ENCODE measurements at regions not wholly inside any gene's neighbourhood (a gene's known extent, or its start where the extent isn't known, plus 50 kb on each side); places are given as distances from the start of the nearest gene placed in this dataset.

DNA sequence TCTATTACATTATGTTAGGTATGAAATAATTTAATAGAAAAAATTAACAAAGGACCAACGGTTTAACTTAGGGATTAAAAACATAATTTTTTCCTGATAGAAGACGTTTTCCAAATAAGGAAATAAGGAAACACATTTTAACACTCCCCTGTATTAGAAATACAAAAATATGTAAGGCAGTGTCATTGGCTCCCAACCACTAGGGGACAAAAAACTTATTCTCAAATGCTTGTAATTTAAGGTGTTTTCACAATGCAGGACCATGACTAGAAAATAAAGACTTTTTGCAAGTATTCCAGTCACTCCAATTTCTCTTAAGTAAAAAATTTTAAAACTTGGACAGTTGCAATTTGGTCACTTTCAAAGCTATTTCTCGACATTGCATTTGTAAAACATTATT is 98.8 kb upstream of the ODAD2 start:
- TF ChIP-seq, protein P1, sequence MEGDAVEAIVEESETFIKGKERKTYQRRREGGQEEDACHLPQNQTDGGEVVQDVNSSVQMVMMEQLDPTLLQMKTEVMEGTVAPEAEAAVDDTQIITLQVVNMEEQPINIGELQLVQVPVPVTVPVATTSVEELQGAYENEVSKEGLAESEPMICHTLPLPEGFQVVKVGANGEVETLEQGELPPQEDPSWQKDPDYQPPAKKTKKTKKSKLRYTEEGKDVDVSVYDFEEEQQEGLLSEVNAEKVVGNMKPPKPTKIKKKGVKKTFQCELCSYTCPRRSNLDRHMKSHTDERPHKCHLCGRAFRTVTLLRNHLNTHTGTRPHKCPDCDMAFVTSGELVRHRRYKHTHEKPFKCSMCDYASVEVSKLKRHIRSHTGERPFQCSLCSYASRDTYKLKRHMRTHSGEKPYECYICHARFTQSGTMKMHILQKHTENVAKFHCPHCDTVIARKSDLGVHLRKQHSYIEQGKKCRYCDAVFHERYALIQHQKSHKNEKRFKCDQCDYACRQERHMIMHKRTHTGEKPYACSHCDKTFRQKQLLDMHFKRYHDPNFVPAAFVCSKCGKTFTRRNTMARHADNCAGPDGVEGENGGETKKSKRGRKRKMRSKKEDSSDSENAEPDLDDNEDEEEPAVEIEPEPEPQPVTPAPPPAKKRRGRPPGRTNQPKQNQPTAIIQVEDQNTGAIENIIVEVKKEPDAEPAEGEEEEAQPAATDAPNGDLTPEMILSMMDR (IDR thresholded peaks at IDR 0.05): peak; percentile 21; the same call in 1 of the 2 replicates
- TF ChIP-seq, protein P2, sequence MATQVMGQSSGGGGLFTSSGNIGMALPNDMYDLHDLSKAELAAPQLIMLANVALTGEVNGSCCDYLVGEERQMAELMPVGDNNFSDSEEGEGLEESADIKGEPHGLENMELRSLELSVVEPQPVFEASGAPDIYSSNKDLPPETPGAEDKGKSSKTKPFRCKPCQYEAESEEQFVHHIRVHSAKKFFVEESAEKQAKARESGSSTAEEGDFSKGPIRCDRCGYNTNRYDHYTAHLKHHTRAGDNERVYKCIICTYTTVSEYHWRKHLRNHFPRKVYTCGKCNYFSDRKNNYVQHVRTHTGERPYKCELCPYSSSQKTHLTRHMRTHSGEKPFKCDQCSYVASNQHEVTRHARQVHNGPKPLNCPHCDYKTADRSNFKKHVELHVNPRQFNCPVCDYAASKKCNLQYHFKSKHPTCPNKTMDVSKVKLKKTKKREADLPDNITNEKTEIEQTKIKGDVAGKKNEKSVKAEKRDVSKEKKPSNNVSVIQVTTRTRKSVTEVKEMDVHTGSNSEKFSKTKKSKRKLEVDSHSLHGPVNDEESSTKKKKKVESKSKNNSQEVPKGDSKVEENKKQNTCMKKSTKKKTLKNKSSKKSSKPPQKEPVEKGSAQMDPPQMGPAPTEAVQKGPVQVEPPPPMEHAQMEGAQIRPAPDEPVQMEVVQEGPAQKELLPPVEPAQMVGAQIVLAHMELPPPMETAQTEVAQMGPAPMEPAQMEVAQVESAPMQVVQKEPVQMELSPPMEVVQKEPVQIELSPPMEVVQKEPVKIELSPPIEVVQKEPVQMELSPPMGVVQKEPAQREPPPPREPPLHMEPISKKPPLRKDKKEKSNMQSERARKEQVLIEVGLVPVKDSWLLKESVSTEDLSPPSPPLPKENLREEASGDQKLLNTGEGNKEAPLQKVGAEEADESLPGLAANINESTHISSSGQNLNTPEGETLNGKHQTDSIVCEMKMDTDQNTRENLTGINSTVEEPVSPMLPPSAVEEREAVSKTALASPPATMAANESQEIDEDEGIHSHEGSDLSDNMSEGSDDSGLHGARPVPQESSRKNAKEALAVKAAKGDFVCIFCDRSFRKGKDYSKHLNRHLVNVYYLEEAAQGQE (IDR thresholded peaks at IDR 0.05; ENCODE audit: low read depth, low read length): no peak
- TF ChIP-seq EZH2phosphoT487 (IDR thresholded peaks at IDR 0.05; ENCODE audit: borderline replicate concordance, low read depth): no peak
- TF ChIP-seq, protein P3, sequence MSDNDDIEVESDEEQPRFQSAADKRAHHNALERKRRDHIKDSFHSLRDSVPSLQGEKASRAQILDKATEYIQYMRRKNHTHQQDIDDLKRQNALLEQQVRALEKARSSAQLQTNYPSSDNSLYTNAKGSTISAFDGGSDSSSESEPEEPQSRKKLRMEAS (IDR thresholded peaks at IDR 0.05; ENCODE audit: low read depth): no peak
- TF ChIP-seq POLR2AphosphoS5 (IDR thresholded peaks at IDR 0.05; ENCODE audit: low read depth, low read length): no peak
- TF ChIP-seq RAD21 (IDR thresholded peaks at IDR 0.05; ENCODE audit: low read length): no peak
- no peak for TF ChIP-seq EP300 (IDR thresholded peaks at IDR 0.05; ENCODE audit: borderline replicate concordance in 1 of 2, low read depth in 1 of 2, low read length in 1 of 2)
- TF ChIP-seq, protein P4, sequence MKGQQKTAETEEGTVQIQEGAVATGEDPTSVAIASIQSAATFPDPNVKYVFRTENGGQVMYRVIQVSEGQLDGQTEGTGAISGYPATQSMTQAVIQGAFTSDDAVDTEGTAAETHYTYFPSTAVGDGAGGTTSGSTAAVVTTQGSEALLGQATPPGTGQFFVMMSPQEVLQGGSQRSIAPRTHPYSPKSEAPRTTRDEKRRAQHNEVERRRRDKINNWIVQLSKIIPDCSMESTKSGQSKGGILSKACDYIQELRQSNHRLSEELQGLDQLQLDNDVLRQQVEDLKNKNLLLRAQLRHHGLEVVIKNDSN (IDR thresholded peaks at IDR 0.05; ENCODE audit: borderline replicate concordance, low read depth): no peak
- no peak for TF ChIP-seq FOSL2 (IDR thresholded peaks at IDR 0.05; ENCODE audit: borderline replicate concordance, low read depth)
- TF ChIP-seq TAF1 (IDR thresholded peaks at IDR 0.05; ENCODE audit: borderline replicate concordance, low read depth, low read length): no peak
